HG03039 (cell line): ENCODE measurements at regions not wholly inside any gene's neighbourhood (a gene's known extent, or its start where the extent isn't known, plus 50 kb on each side); places are given as distances from the start of the nearest gene placed in this dataset.
"Not testable (repeated sequence)": the region's sequence is repeated elsewhere in the genome, so short reads cannot be mapped to it uniquely, and the experiment has no call there.

Experiments used
- ATAC-seq: cut with Tn5 transposase; IDR thresholded peaks from one replicate; pipeline ENCODE4 v1.9.1; 2021; ENCODE audit warnings: mild to moderate bottlenecking, moderate library complexity; ENCODE audit not compliant: unreplicated experiment

DNA sequence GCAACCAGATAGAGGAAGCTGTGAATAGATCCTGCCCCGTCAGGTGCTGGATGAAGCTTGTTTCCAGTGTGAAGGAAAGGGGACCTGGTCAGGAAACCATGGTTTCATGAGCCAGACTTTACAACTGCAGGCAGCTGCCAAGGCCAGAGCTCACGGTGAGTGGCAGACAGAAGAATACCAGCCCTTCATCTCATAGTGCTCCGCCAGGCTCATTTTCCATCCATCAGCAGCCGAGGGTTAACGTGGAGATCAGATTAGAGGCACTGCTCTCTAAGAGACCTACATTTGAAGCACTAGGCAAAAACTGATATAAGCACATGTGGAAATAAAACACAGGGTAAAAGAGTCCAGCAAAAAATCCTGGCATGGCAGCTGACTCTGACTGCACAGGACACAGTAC lies 172.4 kb downstream of the CD24 start:
- no peak for ATAC-seq

- no peak for ATAC-seq
These were observed 171.9 kb downstream of the QRSL1 start for GRCh38 chr6:106801256-106801655.

DNA sequence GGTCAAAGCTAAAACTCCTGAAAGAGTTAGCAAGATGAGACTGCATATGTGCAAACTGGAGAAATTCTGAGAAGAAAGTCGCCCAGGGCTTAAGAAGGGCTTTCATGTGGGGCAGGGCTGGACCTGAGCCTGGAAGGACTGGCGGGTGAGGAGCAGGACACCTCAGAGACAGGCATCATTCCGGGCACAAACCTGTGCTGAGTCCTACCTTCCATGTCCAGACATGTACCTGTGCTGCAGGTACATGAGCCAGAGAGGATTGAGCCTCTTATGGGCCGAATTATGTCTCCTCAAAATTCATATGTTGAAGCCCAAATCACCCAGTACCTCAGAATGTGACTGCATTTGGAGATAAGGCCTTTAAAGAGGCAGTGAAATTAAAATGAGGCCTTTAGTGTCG lies 171.0 kb downstream of the QRSL1 start:
- no peak for ATAC-seq

DNA sequence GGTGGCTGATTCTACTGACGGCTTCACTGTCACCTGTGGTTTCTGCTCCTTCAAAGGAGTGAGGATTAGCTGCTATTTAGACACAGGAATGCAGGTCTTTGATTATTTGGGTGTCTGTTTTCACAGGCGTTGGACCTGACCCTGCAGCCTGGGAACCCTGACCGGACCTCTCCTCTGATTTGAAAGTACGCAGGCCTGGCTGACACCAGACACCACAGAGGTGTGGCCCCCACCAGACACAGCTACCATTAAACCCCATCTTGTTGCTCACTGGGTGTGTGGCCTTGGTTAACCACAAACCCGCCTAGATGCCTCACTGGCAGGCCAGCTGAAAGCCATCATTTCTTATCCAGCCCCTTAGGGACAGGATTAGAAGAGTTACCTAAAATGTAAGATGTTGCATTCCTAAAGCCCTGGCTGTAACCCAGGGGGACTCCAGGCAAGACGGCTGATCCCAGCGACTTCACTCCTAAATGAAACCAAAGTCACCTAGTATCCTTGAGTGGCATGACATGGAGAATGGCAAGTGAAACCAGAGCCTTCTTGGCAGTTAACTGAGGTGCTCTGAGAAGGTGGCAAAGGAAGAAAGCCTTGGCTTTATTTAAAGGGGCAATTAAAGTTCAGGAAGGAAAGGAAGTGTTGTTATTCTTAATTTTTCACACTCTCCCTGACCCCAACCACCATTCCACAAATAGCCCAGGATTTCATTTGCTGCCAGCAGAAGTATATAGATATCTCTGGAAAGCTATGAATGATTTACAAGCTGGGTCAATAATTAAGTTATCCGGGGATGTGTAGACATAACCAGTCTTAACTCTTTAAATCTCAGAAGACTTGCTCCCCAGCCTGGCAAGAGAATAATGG lies 169.9 kb downstream of the QRSL1 start:
- no peak for ATAC-seq

GRCh38 chr6:106797186-106797585 lies 167.8 kb downstream of the QRSL1 start:
- no peak for ATAC-seq

DNA sequence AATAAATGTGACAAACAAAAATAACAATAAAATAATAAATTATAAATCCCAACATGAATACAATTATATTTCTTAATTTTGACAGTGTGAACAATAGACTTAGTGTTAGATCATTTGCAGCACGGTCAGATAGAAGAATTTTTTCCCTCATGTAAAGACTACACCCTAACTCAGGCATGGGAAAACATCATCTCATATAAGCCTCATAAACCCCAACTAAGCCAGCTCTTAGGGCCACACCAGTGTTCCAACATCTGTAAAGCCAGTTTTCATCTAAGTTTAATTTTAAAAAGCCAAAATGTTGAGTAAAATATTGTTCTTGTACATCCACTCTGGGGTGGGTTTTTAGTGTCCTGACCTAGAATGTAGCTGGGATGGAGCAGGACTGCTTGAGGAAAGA lies 167.4 kb downstream of the QRSL1 start:
- no peak for ATAC-seq

- no peak for ATAC-seq
These were observed 164.8 kb downstream of the QRSL1 start for GRCh38 chr6:106794129-106794528.

DNA sequence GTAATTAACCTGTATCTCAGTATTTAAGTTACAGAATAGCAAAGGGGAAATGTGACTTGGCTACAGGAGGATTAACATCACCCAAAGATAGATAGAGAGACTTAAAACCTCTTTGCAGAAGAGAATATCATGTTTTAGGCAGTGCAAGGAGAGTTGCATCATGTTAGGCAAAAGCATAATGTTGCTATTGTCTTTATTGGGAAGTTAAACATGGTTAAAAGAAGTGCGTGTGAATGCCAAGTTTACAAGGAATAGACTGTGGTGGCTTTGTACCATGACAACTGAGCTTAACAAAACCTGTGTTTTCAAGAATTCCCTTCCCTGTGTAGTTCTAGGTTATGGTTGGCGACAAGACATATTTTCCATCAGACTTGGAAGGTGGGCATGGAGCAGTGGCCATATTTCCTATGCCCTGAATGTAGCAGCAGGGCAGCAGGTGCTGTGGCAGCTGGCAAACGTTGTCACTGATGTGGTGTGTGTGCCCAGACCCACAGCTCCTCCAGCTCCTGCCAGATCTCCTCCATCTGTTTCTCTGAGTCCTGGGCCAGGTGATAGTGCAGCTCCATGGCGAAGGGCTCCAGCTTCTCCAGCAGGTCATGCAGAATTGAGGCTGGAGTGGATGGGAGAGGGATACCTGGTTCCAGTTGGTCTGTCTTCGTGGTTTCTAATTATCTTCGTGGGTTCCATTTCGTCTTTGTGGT lies 163.3 kb downstream of the QRSL1 start:
- ATAC-seq = no peak

DNA sequence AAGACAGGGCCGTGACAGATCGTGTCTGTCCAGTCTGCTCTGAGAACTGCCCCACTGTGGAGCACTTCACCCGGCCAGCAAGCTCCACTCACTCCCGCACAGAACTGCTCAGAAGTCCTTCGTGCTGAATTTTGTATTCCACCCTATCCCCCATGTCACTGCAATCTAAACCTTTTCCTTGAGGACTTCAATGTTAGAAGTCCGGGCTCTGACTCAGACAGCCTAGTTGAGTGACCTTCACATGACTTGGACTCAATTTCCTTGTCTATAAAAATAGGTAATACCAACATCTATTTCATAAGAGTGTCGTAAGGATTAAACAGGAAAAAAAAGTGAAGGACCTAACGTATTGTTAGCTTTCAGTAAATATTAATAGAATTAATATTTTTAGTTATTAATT lies 161.6 kb downstream of the QRSL1 start:
- no peak for ATAC-seq

- no peak for ATAC-seq
These were observed 160.9 kb downstream of the QRSL1 start for GRCh38 chr6:106790149-106790770.

GRCh38 chr6:106789428-106790148 lies 160.2 kb downstream of the QRSL1 start:
- no peak for ATAC-seq

DNA sequence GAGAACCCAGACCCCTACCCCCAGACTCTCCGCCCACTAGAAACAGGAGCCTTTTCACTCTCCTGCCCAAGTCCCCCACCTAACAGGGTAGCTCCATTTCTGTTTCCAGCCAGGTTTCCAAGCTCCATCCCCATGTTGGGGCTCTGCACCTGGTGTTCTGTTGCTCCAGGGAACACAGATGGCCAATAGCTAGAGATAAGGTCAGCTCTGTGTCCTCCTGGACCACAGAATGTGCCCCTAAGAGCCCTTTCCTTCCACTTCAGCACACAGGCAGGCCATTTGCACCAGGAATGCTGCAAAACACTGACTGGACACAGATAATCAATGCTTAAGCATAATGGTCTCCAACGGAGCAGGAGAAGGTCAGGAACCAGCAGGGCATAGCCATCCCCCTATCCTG lies 159.4 kb downstream of the QRSL1 start:
- no peak for ATAC-seq

GRCh38 chr6:106787327-106788196 lies 158.2 kb downstream of the QRSL1 start:
- no peak for ATAC-seq

GRCh38 chr6:106785298-106785697 lies 155.9 kb downstream of the QRSL1 start:
- no peak for ATAC-seq

DNA sequence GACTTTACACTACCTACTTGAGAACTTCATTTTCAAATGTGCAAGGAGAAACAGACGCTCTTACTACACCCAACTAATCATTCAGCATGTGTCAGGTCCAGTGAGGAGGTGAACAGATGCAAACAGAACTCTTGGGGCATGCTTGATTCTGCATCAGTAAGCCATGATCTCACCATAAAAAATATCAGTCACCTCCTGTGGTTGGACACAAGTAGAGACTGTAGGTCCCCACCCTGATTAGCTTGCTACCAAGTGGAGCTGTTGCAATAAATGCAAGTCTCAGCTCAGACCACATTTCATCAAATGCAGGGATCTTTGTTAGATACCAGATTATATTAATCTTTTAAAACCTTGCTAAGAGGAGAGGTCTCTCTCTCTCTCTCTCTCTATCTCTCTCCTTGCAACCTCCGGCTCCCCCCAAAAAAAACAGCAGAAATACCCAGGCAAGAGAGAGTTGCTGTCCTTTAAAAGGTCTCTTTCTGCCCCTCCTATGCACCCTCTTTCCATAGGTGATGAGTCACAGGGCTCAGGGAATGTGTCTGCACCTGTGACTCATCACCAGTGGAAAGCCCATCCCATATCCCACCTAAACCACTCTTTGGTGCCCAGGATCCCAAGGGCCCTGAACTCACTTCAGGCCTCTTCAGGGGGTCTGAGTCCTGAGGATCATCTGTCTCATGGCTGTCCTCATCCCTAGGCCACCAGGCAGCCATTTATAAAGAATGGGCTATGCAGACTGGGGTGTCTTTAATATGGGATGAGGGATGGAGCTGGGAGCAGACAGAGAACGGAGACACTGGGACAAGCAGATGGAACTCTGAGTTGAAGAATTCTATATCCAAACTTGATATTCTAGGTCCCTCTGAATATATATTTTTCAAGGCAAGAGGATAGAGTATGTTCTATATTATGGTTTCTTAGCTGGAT lies 154.5 kb downstream of the QRSL1 start:
- ATAC-seq = no peak

DNA sequence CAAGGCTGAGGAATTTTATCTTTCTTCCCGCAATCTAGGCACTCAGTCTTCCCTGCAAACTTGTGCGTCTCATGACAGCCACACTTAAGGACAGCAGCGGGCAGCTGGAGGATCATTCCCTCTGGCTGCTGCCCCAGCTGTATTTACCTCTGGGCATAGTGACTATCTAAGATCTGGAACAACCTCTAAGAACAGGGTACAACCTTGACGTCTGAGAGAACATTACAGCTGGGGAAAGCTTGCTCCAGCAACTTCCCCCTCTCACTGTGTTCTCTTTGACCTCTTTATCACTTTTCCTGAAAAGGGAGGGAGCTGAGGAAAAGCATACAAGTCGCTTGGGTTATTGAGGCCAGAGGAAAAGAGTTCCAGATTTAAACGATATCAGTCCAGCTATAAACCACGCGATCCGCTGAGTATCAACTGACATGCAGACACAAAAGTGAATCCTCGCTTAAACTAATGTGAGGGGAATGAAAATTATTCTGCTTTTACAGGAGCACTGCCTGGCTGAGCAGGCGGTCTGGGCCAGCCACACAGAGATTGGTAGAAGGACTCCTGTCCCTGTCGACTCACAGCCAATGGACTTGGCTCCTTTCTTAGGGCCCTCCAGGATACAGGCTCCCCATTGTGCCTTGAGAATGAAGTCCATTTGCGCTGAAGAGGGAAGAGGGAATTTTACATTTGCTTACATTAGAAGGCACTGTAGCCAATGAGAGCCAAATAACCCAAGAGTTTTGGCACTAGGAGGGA lies 153.3 kb downstream of the QRSL1 start:
- no peak for ATAC-seq

DNA sequence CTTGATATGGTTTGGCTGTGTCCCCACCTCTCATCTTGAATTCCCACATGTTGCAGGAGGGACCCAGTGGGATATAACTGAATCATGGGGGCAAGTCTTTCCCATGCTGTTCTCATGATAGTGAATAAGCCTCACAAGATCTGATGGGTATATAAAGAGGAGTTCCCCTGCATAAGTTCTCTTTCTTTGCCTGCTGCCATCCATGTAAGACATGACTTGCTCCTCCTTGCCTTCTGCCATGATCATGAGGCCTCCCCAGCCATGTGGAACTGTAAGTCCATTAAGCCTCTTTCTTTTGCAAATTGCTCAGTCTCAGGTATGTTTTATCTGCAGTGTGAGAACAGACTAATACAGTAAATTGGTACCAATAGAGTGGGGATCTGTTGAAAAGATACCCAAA lies 150.2 kb downstream of the QRSL1 start:
- not testable (repeated sequence) for ATAC-seq

DNA sequence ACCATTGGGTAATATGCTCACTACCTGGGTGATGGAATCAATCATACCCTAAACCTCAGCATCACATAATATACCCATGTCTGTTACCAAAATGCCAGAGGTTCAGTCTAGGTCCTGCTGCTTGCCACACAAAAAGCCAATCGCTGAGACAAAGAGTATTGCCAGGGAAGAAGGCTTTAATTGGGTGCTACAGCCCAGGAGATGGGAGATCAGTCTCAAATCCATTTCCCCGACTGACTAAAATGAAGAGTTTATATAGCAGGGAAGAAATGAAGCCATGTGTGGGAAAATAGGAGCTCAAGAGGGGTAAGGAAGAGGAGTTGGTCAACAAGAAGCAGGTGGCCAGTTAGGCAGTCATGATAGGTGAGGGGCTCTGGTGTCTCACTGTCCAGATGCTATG lies 149.6 kb downstream of the QRSL1 start:
- no peak for ATAC-seq
